HUES48 (cell line): ENCODE measurements at regions not wholly inside any gene's neighbourhood (a gene's known extent, or its start where the extent isn't known, plus 50 kb on each side); places are given as distances from the start of the nearest gene placed in this dataset.

Experiments used
- H3K27ac ChIP-seq: one replicate; pipeline ENCODE4 v1.7.0; 2013; ENCODE audit warnings: low read depth, low read length, inconsistent platforms
- H3K27me3 ChIP-seq: 2 replicates; pipeline ENCODE4 v1.6.1; 2013; ENCODE audit warnings: mild to moderate bottlenecking, low read length; ENCODE audit not compliant: control insufficient read depth, insufficient read depth
- H3K36me3 ChIP-seq: 2 replicates; pipeline ENCODE4 v1.6.1; 2013; ENCODE audit warnings: low read length; ENCODE audit not compliant: control insufficient read depth, insufficient read depth
- H3K4me1 ChIP-seq: 2 replicates; pipeline ENCODE4 v1.6.1; 2013; ENCODE audit warnings: mild to moderate bottlenecking, low read length; ENCODE audit not compliant: control insufficient read depth, insufficient read depth
- H3K4me3 ChIP-seq: 2 replicates; pipeline ENCODE4 v1.5.1; 2013; ENCODE audit warnings: mild to moderate bottlenecking, low read depth, low read length
- H3K9ac ChIP-seq: 2 replicates; pipeline ENCODE4 v1.6.1; 2013; ENCODE audit warnings: mild to moderate bottlenecking, low read depth, low read length, moderate library complexity
- H3K9me3 ChIP-seq: 2 replicates; pipeline ENCODE4 v1.6.1; 2013; ENCODE audit warnings: low read length; ENCODE audit not compliant: control insufficient read depth, insufficient read depth

DNA sequence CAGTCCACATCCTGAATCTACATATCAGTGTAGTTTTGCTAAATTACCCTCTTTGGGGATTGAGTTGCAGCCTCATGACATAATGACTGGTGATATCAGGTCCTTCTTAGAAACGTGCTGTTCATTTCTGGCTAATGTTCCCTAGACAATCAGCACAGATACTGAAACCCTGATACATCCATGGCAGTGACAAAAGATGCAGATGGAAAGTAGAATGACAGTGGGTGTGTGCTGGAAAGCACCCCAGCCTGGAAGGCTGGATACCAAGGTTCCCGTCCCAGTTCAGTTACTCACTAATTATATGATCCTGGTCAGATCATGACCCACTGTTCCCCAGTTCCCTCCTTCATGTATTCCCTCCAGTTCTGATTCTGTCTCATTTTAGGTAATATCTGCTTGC lies 198.2 kb upstream of the FGGY start:
- no peaks in the 10 kb centered on the region for H3K36me3 ChIP-seq
- H3K4me1 ChIP-seq = no peaks in the 10 kb centered on the region
- H3K9me3 ChIP-seq = no peaks in the 10 kb centered on the region
- no peak overlapping the region for H3K27ac ChIP-seq
- no peak overlapping the region for H3K4me3 ChIP-seq
- H3K27me3 ChIP-seq = no peaks in the 10 kb centered on the region
- H3K9ac ChIP-seq = no peak overlapping the region

DNA sequence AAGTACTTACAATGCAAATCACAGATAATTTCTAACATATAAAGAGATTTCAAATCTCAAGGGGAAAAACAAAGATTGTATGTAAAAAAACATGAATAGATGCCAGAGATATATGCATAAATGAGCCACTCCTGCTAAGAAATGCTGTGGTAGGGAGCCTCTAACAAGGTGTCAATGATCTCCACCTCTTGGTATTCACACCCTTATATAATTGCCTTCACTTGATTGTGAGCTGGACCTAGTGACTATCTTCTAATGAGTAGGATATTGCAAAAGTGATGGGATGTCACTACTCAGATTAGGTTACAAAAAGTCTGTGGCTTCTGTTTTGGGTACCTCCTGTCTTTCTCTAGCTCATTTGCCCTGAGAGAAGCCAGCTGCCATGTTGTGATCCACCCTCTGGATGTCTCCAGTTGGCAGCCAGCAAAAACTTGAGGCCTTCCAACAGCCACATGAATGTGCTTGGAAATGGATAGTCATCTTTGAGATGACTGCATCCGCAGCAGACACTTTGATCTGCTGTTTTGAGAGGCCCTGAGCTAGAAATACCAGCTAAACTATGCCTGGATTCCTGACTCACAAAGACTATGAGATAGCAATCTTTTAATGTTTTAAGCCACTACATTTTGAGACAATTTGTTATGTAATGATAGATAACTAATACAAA lies 196.1 kb upstream of the FGGY start:
- H3K9me3 ChIP-seq = no peaks in the 10 kb centered on the region
- H3K36me3 ChIP-seq = no peaks in the 10 kb centered on the region
- H3K9ac ChIP-seq = no peak overlapping the region
- no peaks in the 10 kb centered on the region for H3K4me1 ChIP-seq
- H3K27ac ChIP-seq = no peak overlapping the region
- no peak overlapping the region for H3K4me3 ChIP-seq
- no peaks in the 10 kb centered on the region for H3K27me3 ChIP-seq

DNA sequence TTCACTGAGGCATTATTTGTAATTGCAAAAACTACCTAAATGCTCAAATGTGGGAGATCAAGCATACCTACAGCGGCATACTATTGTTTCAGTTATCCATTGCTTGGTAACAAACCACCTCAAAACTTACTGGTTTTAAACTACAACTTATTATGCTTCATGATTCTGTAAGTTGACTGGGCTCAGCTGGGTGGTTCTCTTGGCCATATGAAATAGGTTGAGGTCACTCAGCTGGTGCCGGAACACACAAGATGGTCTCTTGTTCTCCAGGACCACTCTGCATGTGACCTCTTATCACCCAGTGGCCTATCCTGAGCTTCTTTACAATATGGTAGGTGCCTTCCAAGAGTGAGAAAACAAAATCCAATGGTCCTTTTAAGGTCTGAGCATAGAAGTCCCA lies 195.4 kb upstream of the FGGY start:
- Histone ChIP-seq H3K4me1 (no peaks in the 10 kb centered on the region), H3K27ac (no peak overlapping the region), H3K4me3 (no peak overlapping the region), H3K36me3 (no peaks in the 10 kb centered on the region), H3K27me3 (no peaks in the 10 kb centered on the region), H3K9me3 (no peaks in the 10 kb centered on the region), H3K9ac (no peak overlapping the region)

DNA sequence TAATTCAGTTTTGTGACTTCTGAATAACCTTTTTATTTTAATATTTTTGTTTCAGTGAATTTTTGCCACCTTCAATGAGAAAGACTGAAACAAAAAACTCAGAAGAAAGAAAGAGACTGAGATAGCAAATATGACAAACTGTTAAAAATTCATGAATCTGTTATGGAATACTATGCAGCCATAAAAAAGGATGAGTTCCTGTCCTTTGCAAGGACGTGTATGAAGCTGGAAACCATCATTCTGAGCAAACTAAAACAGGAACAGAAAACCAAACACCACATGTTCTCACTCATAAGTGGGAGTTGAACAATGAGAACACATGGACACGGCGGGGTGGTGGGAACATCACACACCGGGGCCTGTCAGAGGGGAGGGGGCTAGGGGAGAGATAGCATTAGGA lies 193.4 kb upstream of the FGGY start:
- Histone ChIP-seq H3K27me3 (no peaks in the 10 kb centered on the region), H3K9me3 (no peaks in the 10 kb centered on the region), H3K9ac (no peak overlapping the region), H3K4me3 (no peak overlapping the region), H3K36me3 (no peaks in the 10 kb centered on the region), H3K4me1 (peaks cover 14% of the 10 kb centered on the region), H3K27ac (no peak overlapping the region)

DNA sequence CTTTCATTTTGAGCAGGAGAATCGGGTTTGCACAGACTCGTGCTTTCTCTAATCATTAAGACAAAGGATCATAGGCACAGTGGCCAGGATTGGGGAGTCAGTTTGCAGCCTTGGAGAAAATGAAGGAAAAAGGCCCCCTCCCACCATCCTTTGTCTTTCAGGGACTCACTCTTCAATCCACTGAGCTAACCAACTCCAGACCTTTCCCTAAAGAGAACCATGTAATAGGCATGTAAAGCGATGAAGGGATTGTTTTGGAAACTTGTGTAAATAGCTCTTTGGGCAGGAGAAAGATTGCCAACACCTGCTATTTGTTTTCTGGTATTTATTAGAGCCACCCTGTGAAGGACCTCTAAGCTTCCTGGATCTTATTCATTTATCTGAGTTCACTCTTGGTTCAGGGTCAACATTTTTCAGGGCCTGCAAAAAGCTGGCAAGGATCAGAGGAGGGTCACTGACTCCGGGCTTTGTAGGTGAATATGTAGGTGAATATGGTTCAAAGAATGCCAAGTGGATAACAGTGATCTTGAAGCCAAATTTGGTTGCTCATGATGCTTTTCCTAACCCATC lies 192.6 kb upstream of the FGGY start:
- Histone ChIP-seq H3K4me1 (peaks cover 17% of the 10 kb centered on the region), H3K9me3 (no peaks in the 10 kb centered on the region), H3K4me3 (no peak overlapping the region), H3K9ac (no peak overlapping the region), H3K36me3 (no peaks in the 10 kb centered on the region), H3K27ac (no peak overlapping the region), H3K27me3 (no peaks in the 10 kb centered on the region)

DNA sequence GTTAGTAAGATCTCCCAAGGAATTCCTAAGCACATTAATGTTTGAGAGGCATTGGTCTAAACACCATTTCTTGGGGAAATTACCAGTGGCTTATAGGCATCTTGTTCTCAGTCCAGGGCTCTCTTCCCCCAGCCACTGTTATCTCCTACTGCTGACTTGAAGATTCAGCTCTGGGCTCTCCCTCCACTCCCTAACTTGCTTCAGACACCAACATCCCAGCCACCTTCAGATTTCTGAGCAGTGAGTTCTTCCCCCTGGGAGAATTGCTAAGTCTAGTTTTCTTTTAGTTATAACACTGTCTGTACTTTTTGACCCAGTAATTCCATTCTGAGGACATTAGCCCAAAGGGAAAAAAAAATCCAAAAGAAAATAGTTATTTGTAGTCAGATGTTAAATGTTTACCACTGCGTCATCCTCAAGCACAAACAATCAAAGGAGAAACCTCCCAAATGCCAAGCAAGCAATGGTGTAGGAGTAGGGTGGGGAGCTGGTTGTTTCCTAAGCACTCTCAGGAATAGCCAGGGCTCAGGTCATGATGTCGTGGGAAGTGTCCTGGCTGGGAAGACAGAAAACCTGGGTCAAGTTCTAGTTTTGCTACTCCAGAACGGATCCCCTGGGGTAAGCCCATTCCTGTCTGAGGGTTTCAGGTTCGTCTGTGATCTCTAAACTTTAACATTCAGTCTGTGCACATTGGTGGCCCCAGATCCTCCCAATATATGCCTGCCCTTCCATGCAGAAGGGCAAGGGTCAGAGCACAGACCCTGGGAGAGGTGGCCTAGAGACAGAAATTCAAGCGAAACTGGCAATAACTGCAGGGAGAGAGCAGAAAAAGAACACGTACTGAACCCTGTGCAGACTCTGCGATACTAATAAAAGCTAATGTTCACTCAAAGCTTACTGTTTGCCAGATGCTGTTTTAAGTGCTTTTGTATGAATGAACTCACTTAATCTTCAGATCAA lies 191.1 kb upstream of the FGGY start:
- Histone ChIP-seq H3K27ac (no peak overlapping the region), H3K36me3 (no peaks in the 10 kb centered on the region), H3K9ac (no peak overlapping the region), H3K27me3 (no peaks in the 10 kb centered on the region), H3K9me3 (no peaks in the 10 kb centered on the region), H3K4me3 (no peak overlapping the region), H3K4me1 (peaks cover 17% of the 10 kb centered on the region)

DNA sequence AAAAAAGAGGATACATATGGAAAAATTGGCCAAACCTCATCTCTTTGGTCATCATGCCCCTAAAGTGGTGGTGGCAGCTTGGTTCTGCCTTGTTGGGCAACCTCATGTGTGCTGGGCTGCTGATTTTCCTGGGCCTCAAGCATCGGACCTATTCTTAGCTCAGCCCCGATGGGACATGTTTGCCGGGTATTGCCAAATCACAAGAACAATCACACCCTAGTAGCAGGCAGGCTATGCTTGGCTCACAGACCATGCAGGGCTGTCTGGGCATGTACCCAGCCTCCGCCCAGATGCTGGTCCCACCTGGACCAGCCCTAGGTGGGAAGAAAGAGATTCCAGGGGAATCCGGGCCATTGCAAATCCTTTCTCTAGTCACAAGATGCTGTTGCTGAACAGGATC lies 189.4 kb upstream of the FGGY start:
- H3K36me3 ChIP-seq = no peaks in the 10 kb centered on the region
- H3K4me3 ChIP-seq = no peak overlapping the region
- no peak overlapping the region for H3K27ac ChIP-seq
- H3K9ac ChIP-seq = no peak overlapping the region
- H3K4me1 ChIP-seq = peaks cover 17% of the 10 kb centered on the region
- no peaks in the 10 kb centered on the region for H3K27me3 ChIP-seq
- H3K9me3 ChIP-seq = no peaks in the 10 kb centered on the region

DNA sequence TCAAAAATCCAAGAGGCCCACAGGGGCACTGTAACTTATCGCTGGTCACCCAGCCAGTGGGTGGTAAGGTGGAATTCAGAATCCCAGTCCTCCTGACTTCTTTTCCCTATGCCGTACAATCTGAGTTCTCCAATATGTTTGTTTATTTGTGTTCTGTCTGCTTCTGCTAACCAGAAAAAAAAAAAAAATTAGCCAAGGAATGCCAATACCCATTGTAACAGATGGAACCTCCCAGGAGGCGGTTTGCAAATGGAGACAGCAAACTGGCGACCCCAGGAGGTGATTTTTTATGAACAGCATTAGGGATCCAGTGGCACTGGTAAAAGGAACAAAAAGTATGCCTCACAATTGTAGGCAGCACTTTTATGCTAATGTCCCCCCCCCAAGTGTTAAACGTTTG lies 189.0 kb upstream of the FGGY start:
- Histone ChIP-seq H3K36me3 (no peaks in the 10 kb centered on the region), H3K27me3 (no peaks in the 10 kb centered on the region), H3K4me1 (peaks cover 17% of the 10 kb centered on the region), H3K27ac (no peak overlapping the region), H3K9me3 (no peaks in the 10 kb centered on the region), H3K9ac (no peak overlapping the region), H3K4me3 (no peak overlapping the region)

DNA sequence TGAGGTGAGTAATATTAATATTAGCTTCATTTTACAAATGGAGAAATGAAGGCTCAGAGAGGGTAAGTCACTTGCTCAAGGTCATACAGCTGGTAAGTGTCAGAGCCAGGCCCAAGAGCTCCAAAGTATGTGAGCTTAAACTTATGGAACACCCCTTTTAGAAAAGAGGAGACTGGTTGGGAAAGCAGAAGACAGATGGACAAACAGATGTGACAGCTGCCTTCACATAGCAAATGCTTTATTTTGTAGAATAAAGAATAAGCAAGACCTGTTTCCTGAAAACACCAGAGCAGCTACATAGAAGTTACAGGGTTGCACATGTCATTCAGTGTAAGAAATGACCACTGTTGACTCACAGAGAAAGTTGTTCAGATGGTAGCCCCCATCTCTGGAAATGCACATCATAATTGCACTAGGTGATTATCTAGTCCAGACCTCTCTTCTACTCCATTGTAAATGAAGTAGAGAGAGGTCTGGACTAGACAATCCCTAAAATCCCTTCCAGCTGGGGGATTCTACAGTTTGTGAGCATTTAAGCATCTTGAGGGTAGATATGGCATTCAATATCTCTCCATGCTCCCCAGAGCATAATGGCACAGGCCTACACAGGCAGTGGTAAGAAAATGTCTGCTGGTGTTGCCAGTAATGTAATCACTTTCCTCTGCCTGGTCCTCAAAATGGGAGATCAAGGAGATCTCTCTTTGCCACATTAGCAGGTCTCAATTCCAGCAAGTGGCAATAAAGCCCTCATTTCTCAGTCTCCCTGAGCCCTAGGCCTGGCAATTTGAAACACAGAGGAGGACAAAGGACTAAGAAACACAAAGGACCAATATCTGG lies 188.2 kb upstream of the FGGY start:
- H3K27ac ChIP-seq = no peak overlapping the region
- no peaks in the 10 kb centered on the region for H3K9me3 ChIP-seq
- H3K4me3 ChIP-seq = no peak overlapping the region
- peaks cover 17% of the 10 kb centered on the region for H3K4me1 ChIP-seq
- no peaks in the 10 kb centered on the region for H3K36me3 ChIP-seq
- no peaks in the 10 kb centered on the region for H3K27me3 ChIP-seq
- H3K9ac ChIP-seq = no peak overlapping the region

DNA sequence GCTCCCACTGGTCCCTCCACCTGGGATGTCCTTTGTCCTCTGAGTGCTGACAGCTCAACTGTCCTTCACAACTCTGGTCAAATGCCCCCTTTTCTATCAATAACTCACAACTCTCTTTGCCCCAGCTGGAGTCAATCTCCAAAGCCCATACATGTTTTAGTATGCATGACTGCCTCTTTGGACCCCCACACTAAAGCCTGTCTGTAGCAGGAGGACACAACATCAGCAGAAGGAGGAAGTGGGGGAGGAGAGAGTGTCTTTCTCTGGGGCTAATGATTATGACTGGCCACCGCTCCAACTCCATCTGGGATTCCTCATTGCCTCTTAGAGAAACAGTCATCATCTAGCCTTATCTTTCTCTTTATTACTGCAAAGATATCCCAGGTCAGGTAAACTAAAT lies 186.6 kb upstream of the FGGY start:
- Histone ChIP-seq H3K36me3 (no peaks in the 10 kb centered on the region), H3K4me3 (no peak overlapping the region), H3K9ac (no peak overlapping the region), H3K4me1 (peaks cover 17% of the 10 kb centered on the region), H3K27ac (no peak overlapping the region), H3K9me3 (no peaks in the 10 kb centered on the region), H3K27me3 (no peaks in the 10 kb centered on the region)
